Ovary (tissue), 3 donors: ENCODE measurements at regions not wholly inside any gene's neighbourhood (a gene's known extent, or its start where the extent isn't known, plus 50 kb on each side); places are given as distances from the start of the nearest gene placed in this dataset.
"Not testable (repeated sequence)": the region's sequence is repeated elsewhere in the genome, so short reads cannot be mapped to it uniquely, and the experiment has no call there.

ENCODE experiments used
- CTCF ChIP-seq, 3 donors: fragments of 450-650 bp in 2 of 3; fragments of 200-600 bp in 1 of 3; IDR thresholded peaks; one replicate each; pipeline versions ENCODE4 v1.5.1 to v1.8.0; 2016 to 2022; ENCODE audit warnings: antibody characterized with exemption in 3 of 3, mild to moderate bottlenecking in 1 of 3
- EP300 ChIP-seq: sonication (generic); formaldehyde crosslinking; IDR thresholded peaks from one replicate; pipeline ENCODE4 v1.6.1; 2017; ENCODE audit warnings: antibody characterized with exemption
- POLR2A ChIP-seq: fragments of 450-650 bp; IDR thresholded peaks from one replicate; pipeline ENCODE4 v1.6.1; 2017; ENCODE audit warnings: antibody characterized with exemption, mild to moderate bottlenecking, moderate library complexity
- donor health status: DM: no; HTN: no; CAD: no.

GRCh38 chr6:115480543-115480942 lies 580.1 kb downstream of the FRK start:
- not testable (repeated sequence) for TF ChIP-seq CTCF (IDR thresholded peaks at IDR 0.05); POLR2A; EP300
